ENCODE measurements at regions not wholly inside any gene's neighbourhood (a gene's known extent, or its start where the extent isn't known, plus 50 kb on each side); places are given as distances from the start of the nearest gene placed in this dataset.
"Not testable (repeated sequence)": the region's sequence is repeated elsewhere in the genome, so short reads cannot be mapped to it uniquely, and the experiment has no call there.

GRCh38 chr17:14423156-14423555 is 122.3 kb downstream of the HS3ST3B1 start:
- H3K56ac ChIP-seq (replicated peaks; ENCODE audit: insufficient read length, low read depth, low read length); H3K79me2 ChIP-seq (ENCODE audit: control insufficient read depth in 1 of 2, insufficient read depth in 2 of 2, low read length in 2 of 2); FAIRE-seq; POLR2A ChIA-PET (ENCODE audit: partially characterized antibody); H2BK5ac ChIP-seq (ENCODE audit: low read depth, low read length); H4K20me1 ChIP-seq (replicated peaks in 1 of 2; ENCODE audit: control insufficient read depth in 1 of 2, insufficient read depth in 2 of 2, low read length in 2 of 2); H2BK120ac ChIP-seq (replicated peaks; ENCODE audit: low read depth, low read length); H2BK20ac ChIP-seq (ENCODE audit: low read length); H3K4me2 ChIP-seq (ENCODE audit: insufficient read depth in 1 of 2, low read depth in 2 of 2, low read length in 2 of 2); H3K9me3 ChIP-seq (ENCODE audit: insufficient read depth in 2 of 2, low read depth in 1 of 2, low read length in 1 of 2); H3K27me3 ChIP-seq (replicated peaks in 1 of 4; ENCODE audit: control insufficient read depth in 3 of 4, extremely low read depth in 1 of 4, insufficient read depth in 3 of 4, low read length in 3 of 4); H3K4ac ChIP-seq (replicated peaks; ENCODE audit: insufficient read length, low read depth, low read length); H3K4me3 ChIP-seq (ENCODE audit: extremely low read depth in 1 of 4, insufficient read depth in 2 of 4, low read depth in 3 of 4, low read length in 4 of 4); H3K4me1 ChIP-seq (replicated peaks in 1 of 4; ENCODE audit: control insufficient read depth in 3 of 4, insufficient read depth in 4 of 4, low read length in 3 of 4); H3K23me2 ChIP-seq (ENCODE audit: low read depth, low read length); H2AFZ ChIP-seq (ENCODE audit: low read length); H2BK15ac ChIP-seq (ENCODE audit: low read length); H3K23ac ChIP-seq (ENCODE audit: insufficient read length); H4K8ac ChIP-seq (ENCODE audit: extremely low read depth, insufficient read depth, low read length); H3K14ac ChIP-seq (ENCODE audit: insufficient read length); H2AK5ac ChIP-seq (ENCODE audit: low read depth, low read length); H3K9ac ChIP-seq (replicated peaks in 1 of 4; ENCODE audit: extremely low read depth in 1 of 4, low read depth in 3 of 4, low read length in 3 of 4); H3K18ac ChIP-seq (ENCODE audit: extremely low read depth, low read length); H3K36me3 ChIP-seq (ENCODE audit: control insufficient read depth in 2 of 4, insufficient read depth in 4 of 4, low read length in 3 of 4); H3K79me1 ChIP-seq (ENCODE audit: low read depth, low read length); H3K27ac ChIP-seq (ENCODE audit: low read depth, low read length); H4K91ac ChIP-seq (replicated peaks; ENCODE audit: insufficient read length, low read length); H4K5ac ChIP-seq (ENCODE audit: insufficient read length, low read depth, low read length); DNase-seq (ENCODE audit: low read depth in 1 of 2, low spot score in 2 of 2); H2BK12ac ChIP-seq (ENCODE audit: low read depth, low read length): not testable (repeated sequence)
- CTCF ChIA-PET (ENCODE audit: partially characterized antibody), result interaction anchor here (0.7 kb wide), 1 partner anchor 26 kb away, joined by 3 read pairs; no protein-coding TSS in a partner anchor
- WGBS, 2 experiments (ENCODE audit: extremely low coverage in 1 of 2, insufficient coverage in 1 of 2, insufficient read length in 1 of 2, insufficient replicate concordance in 2 of 2, low coverage in 1 of 2, low lambda C conversion rate in 2 of 2, missing lambda C conversion rate in 1 of 2), result 91% methylated on average over 8 of the region's 8 CpGs; no CpG with 5 or more reads in 1 of the 2 experiments

Data from H1 (cell line).